Aorta (tissue), 5 donors: ENCODE measurements at regions not wholly inside any gene's neighbourhood (a gene's known extent, or its start where the extent isn't known, plus 50 kb on each side); places are given as distances from the start of the nearest gene placed in this dataset.

Experiments
- ATAC-seq: fragments of 200-7000 bp; cut with Tn5 transposase; one replicate; pipeline ENCODE4 v1.9.1; 2022; ENCODE audit warnings: moderate library complexity; ENCODE audit not compliant: low FRiP score
- DNase-seq, 2 donors: peaks; one replicate each; pipeline ENCODE4 v3.0.0-alpha.2; 2020
- H3K27ac ChIP-seq, 2 donors: one replicate each; pipeline ENCODE4 v1.5.1; 2013; ENCODE audit warnings: low read length in 2 of 2, mild to moderate bottlenecking in 2 of 2, moderate library complexity in 2 of 2, control low read depth in 1 of 2, inconsistent platforms in 1 of 2, low read depth in 1 of 2
- H3K27me3 ChIP-seq, 2 donors: one replicate each; pipeline ENCODE4 v1.6.1; 2013; ENCODE audit warnings: control low read depth in 1 of 2, low read length in 1 of 2, mild to moderate bottlenecking in 1 of 2, moderate library complexity in 1 of 2; ENCODE audit not compliant: insufficient read depth in 2 of 2, control insufficient read depth in 1 of 2
- H3K36me3 ChIP-seq, 2 donors: one replicate each; pipeline ENCODE4 v1.6.1; 2013; ENCODE audit warnings: control low read depth in 1 of 2, low read length in 1 of 2, mild to moderate bottlenecking in 1 of 2; ENCODE audit not compliant: insufficient read depth in 2 of 2, control insufficient read depth in 1 of 2
- H3K4me1 ChIP-seq, 2 donors: one replicate each; pipeline ENCODE4 v1.6.1; 2013; ENCODE audit warnings: low read length in 2 of 2, control low read depth in 1 of 2, mild to moderate bottlenecking in 1 of 2, moderate library complexity in 1 of 2; ENCODE audit not compliant: insufficient read depth in 2 of 2, control insufficient read depth in 1 of 2
- H3K4me3 ChIP-seq, 2 donors: one replicate each; pipeline ENCODE4 v1.5.1; 2013; ENCODE audit warnings: low read length in 2 of 2, control low read depth in 1 of 2, mild to moderate bottlenecking in 1 of 2
- H3K9me3 ChIP-seq: one replicate; pipeline ENCODE4 v1.6.1; 2013; ENCODE audit warnings: mild to moderate bottlenecking, low read length; ENCODE audit not compliant: control insufficient read depth
- WGBS, 2 donors: extraction: QIAGEN DNeasy Blood & Tissue Kit; methylation state at CpG; one replicate each; pipeline ENCODE4 v1.1.7; 2013; 5-methylcytosine and 5-hydroxymethylcytosine counted together
- intact Hi-C, 2 donors: fragments of 100-400 bp; cut with DNase I; formaldehyde crosslinking; loops; one replicate each; pipeline versions ENCODE4 v1.14.2 to v1.15.0; 2022
- donor health status: healthy with polysubstance abuse.
- donor health status: Bipolar disorder and iron deficiency.
- donor health status: DM: no; HTN: no; CAD: no.
- donor health status: DM: no; HTN: no; CAD: no.
- donor health status: DM: yes; HTN: yes; CAD: no.

- Histone ChIP-seq H3K27me3 (no peaks in the 10 kb centered on the region), H3K4me3 (no peak overlapping the region), H3K9me3 (no peaks in the 10 kb centered on the region), H3K4me1 (no peaks in the 10 kb centered on the region), H3K36me3 (no peaks in the 10 kb centered on the region), H3K27ac (no peak overlapping the region)
- intact Hi-C loops, result no loop called here
- DNase-seq (no peak), ATAC-seq (no peak)
- 88 to 99% methylated on average over 12 of the region's 12 CpGs for WGBS, 2 donors
These were observed 370.4 kb downstream of the IRS2 start for GRCh38 chr13:109416001-109416400.

GRCh38 chr13:109415057-109415456 lies 371.3 kb downstream of the IRS2 start:
- WGBS, 2 donors, result 88 to 92% methylated on average over 4 of the region's 4 CpGs
- H3K27me3 ChIP-seq, result no peaks in the 10 kb centered on the region
- H3K4me3 ChIP-seq, result no peak overlapping the region
- DNase-seq, result no peak
- intact Hi-C loops, result no loop called here
- H3K36me3 ChIP-seq, result no peaks in the 10 kb centered on the region
- ATAC-seq, result no peak
- no peaks in the 10 kb centered on the region for H3K4me1 ChIP-seq
- H3K9me3 ChIP-seq, result no peaks in the 10 kb centered on the region
- no peak overlapping the region for H3K27ac ChIP-seq

GRCh38 chr13:109412283-109412901 lies 374.0 kb downstream of the IRS2 start:
- ATAC-seq (peak; percentile 87), DNase-seq (peak in 1 of 2 donors; percentile 57)
- Histone ChIP-seq H3K4me3 (no peak overlapping the region), H3K36me3 (no peaks in the 10 kb centered on the region), H3K4me1 (no peaks in the 10 kb centered on the region), H3K27ac (no peak overlapping the region), H3K27me3 (no peaks in the 10 kb centered on the region), H3K9me3 (no peaks in the 10 kb centered on the region)
- intact Hi-C loops, result no loop called here
- WGBS, 2 donors, result 8% methylated on average over 14 of the region's 14 CpGs

- Histone ChIP-seq H3K4me3 (no peak overlapping the region), H3K27ac (no peak overlapping the region), H3K9me3 (no peaks in the 10 kb centered on the region), H3K27me3 (no peaks in the 10 kb centered on the region), H3K36me3 (no peaks in the 10 kb centered on the region), H3K4me1 (no peaks in the 10 kb centered on the region)
- WGBS, 2 donors, result 80 to 81% methylated on average over 11 of the region's 11 CpGs
- intact Hi-C loops, result no loop called here
- ATAC-seq (no peak), DNase-seq (no peak)
These were observed 375.5 kb downstream of the IRS2 start for GRCh38 chr13:109410868-109411267.

GRCh38 chr13:109408591-109409382 lies 377.6 kb downstream of the IRS2 start:
- no peak overlapping the region for H3K27ac ChIP-seq
- H3K36me3 ChIP-seq, result no peaks in the 10 kb centered on the region
- WGBS, 2 donors, result 69 to 75% methylated on average over 14 of the region's 14 CpGs
- H3K9me3 ChIP-seq, result no peaks in the 10 kb centered on the region
- no peak for DNase-seq
- no peak overlapping the region for H3K4me3 ChIP-seq
- no peak for ATAC-seq
- intact Hi-C loops, result no loop called here
- no peaks in the 10 kb centered on the region for H3K27me3 ChIP-seq
- no peaks in the 10 kb centered on the region for H3K4me1 ChIP-seq

- ATAC-seq, result no peak
These were observed 379.9 kb downstream of the IRS2 start for GRCh38 chr13:109406376-109406992.

GRCh38 chr13:109403012-109403421 lies 383.4 kb downstream of the IRS2 start:
- ATAC-seq (no peak), DNase-seq (no peak)
- no peak overlapping the region for H3K4me3 ChIP-seq
- no peak overlapping the region for H3K27ac ChIP-seq
- no peaks in the 10 kb centered on the region for H3K4me1 ChIP-seq
- 90 to 91% methylated on average over 7 of the region's 7 CpGs for WGBS, 2 donors
- no peaks in the 10 kb centered on the region for H3K36me3 ChIP-seq
- intact Hi-C loops, result no loop called here
- H3K9me3 ChIP-seq, result no peaks in the 10 kb centered on the region
- H3K27me3 ChIP-seq, result no peaks in the 10 kb centered on the region

More at GRCh38 chr13:109406376-109406992, 379.9 kb downstream of the IRS2 start:
- intact Hi-C loops, result no loop called here
- H3K36me3 ChIP-seq, result no peaks in the 10 kb centered on the region
- H3K4me1 ChIP-seq, result no peaks in the 10 kb centered on the region
- WGBS, 2 donors, result 77 to 93% methylated on average over 4 of the region's 4 CpGs
- no peak overlapping the region for H3K4me3 ChIP-seq
- H3K27ac ChIP-seq, result no peak overlapping the region
- no peaks in the 10 kb centered on the region for H3K9me3 ChIP-seq
- no peaks in the 10 kb centered on the region for H3K27me3 ChIP-seq
- no peak for DNase-seq

- H3K27ac ChIP-seq, result no peak overlapping the region
- H3K36me3 ChIP-seq, result no peaks in the 10 kb centered on the region
- no peaks in the 10 kb centered on the region for H3K9me3 ChIP-seq
- ATAC-seq (no peak), DNase-seq (no peak)
- H3K4me3 ChIP-seq, result no peak overlapping the region
- H3K27me3 ChIP-seq, result no peaks in the 10 kb centered on the region
- WGBS, 2 donors, result 95% methylated on average over 6 of the region's 6 CpGs
- H3K4me1 ChIP-seq, result no peaks in the 10 kb centered on the region
- intact Hi-C loops, result no loop called here
These were observed 384.5 kb downstream of the IRS2 start for GRCh38 chr13:109401891-109402290.

GRCh38 chr13:109401307-109401706 lies 385.1 kb downstream of the IRS2 start:
- no peak overlapping the region for H3K27ac ChIP-seq
- no peak for ATAC-seq
- intact Hi-C loops, result no loop called here
- H3K9me3 ChIP-seq, result no peaks in the 10 kb centered on the region
- DNase-seq, result no peak
- no peaks in the 10 kb centered on the region for H3K27me3 ChIP-seq
- H3K36me3 ChIP-seq, result no peaks in the 10 kb centered on the region
- WGBS, 2 donors, result 85 to 93% methylated on average over 9 of the region's 9 CpGs
- no peaks in the 10 kb centered on the region for H3K4me1 ChIP-seq
- no peak overlapping the region for H3K4me3 ChIP-seq
